Endothelial cell of hepatic sinusoid (primary cell): ENCODE measurements at regions not wholly inside any gene's neighbourhood (a gene's known extent, or its start where the extent isn't known, plus 50 kb on each side); places are given as distances from the start of the nearest gene placed in this dataset.

Source experiments
- in situ Hi-C: cut with HindIII; loops from 2 replicates; pipeline ENCODE4 v1.10.0; 2017; ENCODE audit warnings: low sequenced_read_pairs

- in situ Hi-C loops, result no loop called here
Observed at GRCh38 chr12:59927032-59927431, 331.2 kb downstream of the SLC16A7 start.

- in situ Hi-C loops, result no loop called here
Observed at GRCh38 chr12:59928416-59928815, 332.6 kb downstream of the SLC16A7 start.

- in situ Hi-C loops, result no loop called here
Observed at GRCh38 chr12:59929110-59929509, 333.3 kb downstream of the SLC16A7 start.

- in situ Hi-C loops, result no loop called here
Observed at GRCh38 chr12:59934486-59934885, 338.7 kb downstream of the SLC16A7 start.

- in situ Hi-C loops, result no loop called here
Observed at GRCh38 chr12:59936534-59936933, 340.7 kb downstream of the SLC16A7 start.

- in situ Hi-C loops, result no loop called here
Observed at GRCh38 chr12:59937148-59937547, 341.3 kb downstream of the SLC16A7 start.

GRCh38 chr12:59938190-59938962 lies 342.5 kb downstream of the SLC16A7 start:
- in situ Hi-C loops, result no loop called here

- in situ Hi-C loops, result no loop called here
Observed at GRCh38 chr12:59940631-59941342, 345.0 kb downstream of the SLC16A7 start.

- in situ Hi-C loops, result no loop called here
Observed at GRCh38 chr12:59941461-59941860, 345.6 kb downstream of the SLC16A7 start.

- in situ Hi-C loops, result no loop called here
Observed at GRCh38 chr12:59944177-59944576, 348.3 kb downstream of the SLC16A7 start.

GRCh38 chr12:59946635-59947034 lies 350.8 kb downstream of the SLC16A7 start:
- in situ Hi-C loops, result no loop called here

GRCh38 chr12:59963546-59963945 lies 367.7 kb downstream of the SLC16A7 start:
- in situ Hi-C loops, result no loop called here

- in situ Hi-C loops, result no loop called here
Observed at GRCh38 chr12:59972905-59973304, 377.1 kb downstream of the SLC16A7 start.

- in situ Hi-C loops, result no loop called here
Observed at GRCh38 chr12:59973515-59973914, 377.7 kb downstream of the SLC16A7 start.

- in situ Hi-C loops, result no loop called here
Observed at GRCh38 chr12:59977779-59978178, 381.9 kb downstream of the SLC16A7 start.

GRCh38 chr12:59980476-59980875 lies 384.6 kb downstream of the SLC16A7 start:
- in situ Hi-C loops, result no loop called here

- in situ Hi-C loops, result no loop called here
Observed at GRCh38 chr12:59999291-59999690, 403.5 kb downstream of the SLC16A7 start.

- in situ Hi-C loops, result no loop called here
Observed at GRCh38 chr12:60010486-60010885, 414.7 kb downstream of the SLC16A7 start.

- in situ Hi-C loops, result no loop called here
Observed at GRCh38 chr12:60012659-60013058, 416.8 kb downstream of the SLC16A7 start.

GRCh38 chr12:60014436-60014835 lies 418.6 kb downstream of the SLC16A7 start:
- in situ Hi-C loops, result no loop called here

GRCh38 chr12:60020068-60020467 lies 424.2 kb downstream of the SLC16A7 start:
- in situ Hi-C loops, result no loop called here

- in situ Hi-C loops, result no loop called here
Observed at GRCh38 chr12:60021235-60021634, 425.4 kb downstream of the SLC16A7 start.
